PC-3 (cell line): ENCODE measurements at regions not wholly inside any gene's neighbourhood (a gene's known extent, or its start where the extent isn't known, plus 50 kb on each side); places are given as distances from the start of the nearest gene placed in this dataset.
"Not testable (repeated sequence)": the region's sequence is repeated elsewhere in the genome, so short reads cannot be mapped to it uniquely, and the experiment has no call there.

Experiments used
- ATAC-seq: fragments of 200-7000 bp; cut with Tn5 transposase; 2 replicates; pipeline ENCODE4 v1.9.1; 2020; ENCODE audit warnings: mild to moderate bottlenecking, moderate library complexity
- BruUV-seq: library from RNA; stranded (reverse); fragments of 400-500 nt; replicated peaks from 2 replicates; lab custom pipeline; 2021; lab: Mats Ljungman, UMichigan
- CTCF ChIA-PET: fragments of 300-600 bp; sonication (Branson Sonifier 250); formaldehyde crosslinking; loops from one replicate; lab custom pipeline; 2022; ENCODE audit warnings: antibody characterized with exemption; lab: Charles Lee
- POLR2A ChIA-PET: fragments of 300-600 bp; sonication (Branson Sonifier 250); formaldehyde crosslinking; loops from one replicate; lab custom pipeline; 2022; ENCODE audit warnings: antibody characterized with exemption; ENCODE audit not compliant: unreplicated experiment; lab: Charles Lee
- DNase-seq: peaks from one replicate; pipeline ENCODE4 v3.0.0-alpha.2; 2015
- H2AFZ ChIP-seq: fragments of 300-600 bp; sonication (generic); 2 replicates; pipeline ENCODE4 v1.6.0; 2016; ENCODE audit warnings: antibody characterized with exemption, low read length
- H3F3A ChIP-seq: fragments of 300-600 bp; sonication (generic); one replicate; pipeline ENCODE4 v1.6.0; 2017; ENCODE audit warnings: antibody characterized with exemption, low read length, control low read depth, mild to moderate bottlenecking; ENCODE audit not compliant: unreplicated experiment
- H3K27ac ChIP-seq: fragments of 300-600 bp; sonication (generic); 2 replicates; pipeline ENCODE4 v1.5.1; 2016; ENCODE audit warnings: mild to moderate bottlenecking, low read length
- H3K27me3 ChIP-seq: fragments of 300-600 bp; sonication (generic); 2 replicates; pipeline ENCODE4 v1.6.1; 2016; ENCODE audit warnings: low read length, mixed read lengths
- H3K36me3 ChIP-seq: fragments of 300-600 bp; sonication (generic); 2 replicates; pipeline ENCODE4 v1.6.1; 2016; ENCODE audit warnings: low read depth, mixed run types, low read length, mixed read lengths
- H3K4me1 ChIP-seq: fragments of 300-600 bp; sonication (generic); 2 replicates; pipeline ENCODE4 v1.5.1; 2016; ENCODE audit warnings: low read length; ENCODE audit not compliant: insufficient read depth
- H3K4me2 ChIP-seq: fragments of 300-600 bp; sonication (generic); 2 replicates; pipeline ENCODE4 v1.6.0; 2016; ENCODE audit warnings: low read length
- H3K4me3 ChIP-seq: fragments of 300-600 bp; sonication (generic); 2 replicates; pipeline ENCODE4 v1.5.1; 2016; ENCODE audit warnings: mild to moderate bottlenecking, low read length, mixed read lengths
- H3K79me2 ChIP-seq: fragments of 300-600 bp; sonication (generic); 2 replicates; pipeline ENCODE4 v1.6.1; 2017; ENCODE audit warnings: low read length, mixed read lengths
- H3K9ac ChIP-seq: fragments of 300-600 bp; sonication (generic); 2 replicates; pipeline ENCODE4 v1.6.0; 2016; ENCODE audit warnings: mild to moderate bottlenecking, low read length
- H3K9me2 ChIP-seq: fragments of 300-600 bp; sonication (generic); replicated peaks from 2 replicates; pipeline ENCODE4 v1.6.1; 2016; ENCODE audit warnings: mixed run types, low read length, mixed read lengths
- H3K9me3 ChIP-seq: fragments of 300-600 bp; sonication (generic); 2 replicates; pipeline ENCODE4 v1.6.1; 2016; ENCODE audit warnings: low read length, mixed read lengths
- H4K20me1 ChIP-seq: fragments of 300-600 bp; sonication (generic); 2 replicates; pipeline ENCODE4 v1.6.1; 2016; ENCODE audit warnings: low read length, mixed read lengths
- CTCF ChIP-seq: fragments of 300-600 bp; sonication (generic); conservative IDR thresholded peaks from 2 replicates; pipeline ENCODE4 v1.5.1; 2017; ENCODE audit warnings: antibody characterized with exemption, low read depth, mild to moderate bottlenecking, low read length
- EZH2 ChIP-seq: fragments of 300-600 bp; sonication (generic); IDR thresholded peaks from one replicate; pipeline ENCODE4 v1.6.1; 2017; ENCODE audit warnings: antibody characterized with exemption, mild to moderate bottlenecking, low read length; ENCODE audit not compliant: unreplicated experiment
- EZH2phosphoT487 ChIP-seq: fragments of 300-600 bp; sonication (generic); IDR thresholded peaks from 2 replicates; pipeline ENCODE4 v1.6.1; 2018; ENCODE audit warnings: mild to moderate bottlenecking, antibody characterized with exemption, low read length, borderline replicate concordance
- intact Hi-C: fragments of 100-400 bp; cut with micrococcal nuclease; formaldehyde crosslinking; loops from 2 replicates; pipeline ENCODE4 v1.9.0; 2023

DNA sequence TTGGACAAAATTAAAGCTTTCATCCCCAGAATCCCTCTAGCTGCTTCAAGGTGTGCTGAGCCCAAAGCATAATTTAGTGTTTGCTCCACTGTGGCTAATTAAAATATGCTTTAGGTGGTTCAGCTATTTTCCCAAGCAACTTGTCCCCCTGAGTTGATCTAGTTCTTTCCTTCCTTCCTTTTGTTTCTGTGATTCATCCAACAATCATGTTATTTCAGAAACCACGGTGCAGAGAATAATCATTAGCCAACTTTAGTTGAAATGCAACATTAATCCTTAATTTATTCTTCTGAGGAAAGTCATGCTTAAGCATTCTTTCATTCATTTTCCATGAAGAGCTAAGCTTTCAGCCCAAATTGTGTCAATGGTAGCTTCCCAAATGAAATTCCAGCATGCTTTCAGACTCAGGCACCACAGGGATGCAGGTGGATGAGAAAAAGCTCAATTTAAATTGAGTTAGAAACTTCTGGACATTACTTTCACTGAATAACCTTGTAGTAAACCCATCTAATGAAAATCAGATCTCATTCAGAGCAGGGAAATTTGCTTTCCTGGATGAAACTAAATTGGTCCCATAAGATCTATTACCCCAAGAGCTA lies 209.0 kb upstream of the NT5E start:
- ChIA-PET POLR2A (no interaction called here), CTCF (no interaction called here)
- no peaks in the 10 kb centered on the region for H3K79me2 ChIP-seq
- no peaks in the 10 kb centered on the region for H3F3A ChIP-seq
- H4K20me1 ChIP-seq, result no peaks in the 10 kb centered on the region
- H3K27me3 ChIP-seq, result no peaks in the 10 kb centered on the region
- H3K36me3 ChIP-seq, result no peaks in the 10 kb centered on the region
- BruUV-seq, result no TSS peak
- H3K9me3 ChIP-seq, result no peaks in the 10 kb centered on the region
- DNase-seq, result no peak
- intact Hi-C loops, result no loop called here
- H3K4me3 ChIP-seq, result no peak overlapping the region
- H3K27ac ChIP-seq, result no peak overlapping the region
- H3K4me2 ChIP-seq, result no peak overlapping the region
- no peaks in the 10 kb centered on the region for H3K9me2 ChIP-seq
- no peak overlapping the region for H3K9ac ChIP-seq
- no peak for ATAC-seq
- no peak overlapping the region for H2AFZ ChIP-seq
- TF ChIP-seq EZH2 (no peak), EZH2phosphoT487 (no peak), CTCF (no peak)
- H3K4me1 ChIP-seq, result peaks cover 16% of the 10 kb centered on the region; the same call in 1 of the 2 replicates

DNA sequence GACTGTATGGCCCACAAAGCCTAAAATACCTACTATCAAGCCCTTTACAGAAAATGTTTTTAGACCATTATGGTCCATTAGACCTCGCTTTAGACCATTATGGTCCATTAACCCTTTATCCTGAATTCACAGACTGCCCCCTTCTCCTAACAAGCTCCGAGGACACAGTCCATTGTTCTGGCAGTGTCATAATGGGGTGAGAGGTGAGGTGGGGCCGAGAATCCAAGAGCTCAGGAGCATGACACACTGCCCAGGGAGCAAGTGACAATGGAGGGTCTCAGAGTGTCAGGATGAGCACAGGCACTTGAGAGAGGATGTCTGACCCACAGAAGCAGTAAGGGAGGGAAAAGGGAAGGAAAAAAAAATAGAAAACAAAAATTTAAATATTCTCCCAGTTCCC lies 212.4 kb upstream of the NT5E start:
- Histone ChIP-seq H3K27ac (no peak overlapping the region), H4K20me1 (no peaks in the 10 kb centered on the region), H3K36me3 (no peaks in the 10 kb centered on the region), H3K4me2 (no peak overlapping the region), H3K4me3 (no peak overlapping the region), H3K9me3 (no peaks in the 10 kb centered on the region), H3K79me2 (no peaks in the 10 kb centered on the region), H3F3A (no peaks in the 10 kb centered on the region), H3K9me2 (no peaks in the 10 kb centered on the region), H2AFZ (no peak overlapping the region), H3K9ac (no peak overlapping the region), H3K4me1 (peaks cover 16% of the 10 kb centered on the region; the same call in 1 of the 2 replicates), H3K27me3 (no peaks in the 10 kb centered on the region)
- ATAC-seq (no peak), DNase-seq (no peak)
- TF ChIP-seq EZH2phosphoT487 (no peak), CTCF (no peak), EZH2 (no peak)
- ChIA-PET POLR2A (no interaction called here), CTCF (no interaction called here)
- intact Hi-C loops, result no loop called here
- BruUV-seq, result no TSS peak

- no peaks in the 10 kb centered on the region for H3K9me3 ChIP-seq
- no TSS peak for BruUV-seq
- CTCF ChIA-PET, result no interaction called here
- intact Hi-C loops, result no loop called here
- H3K9ac ChIP-seq, result no peak overlapping the region
- peaks cover 16% of the 10 kb centered on the region; the same call in 1 of the 2 replicates for H3K4me1 ChIP-seq
- POLR2A ChIA-PET, result no interaction called here
- TF ChIP-seq EZH2phosphoT487, result no peak
- TF ChIP-seq CTCF, result no peak
- no peak for TF ChIP-seq EZH2
- no peaks in the 10 kb centered on the region for H3K79me2 ChIP-seq
- H4K20me1 ChIP-seq, result no peaks in the 10 kb centered on the region
- no peak overlapping the region for H3K4me3 ChIP-seq
- no peak overlapping the region for H2AFZ ChIP-seq
- no peaks in the 10 kb centered on the region for H3K36me3 ChIP-seq
- no peak overlapping the region for H3K27ac ChIP-seq
- DNase-seq (peak; percentile 67), ATAC-seq (peak; percentile 78)
- H3K27me3 ChIP-seq, result no peaks in the 10 kb centered on the region
- no peaks in the 10 kb centered on the region for H3F3A ChIP-seq
- H3K4me2 ChIP-seq, result no peak overlapping the region
- no peaks in the 10 kb centered on the region for H3K9me2 ChIP-seq
These were observed 213.2 kb upstream of the NT5E start for GRCh38 chr6:85236636-85237035.

DNA sequence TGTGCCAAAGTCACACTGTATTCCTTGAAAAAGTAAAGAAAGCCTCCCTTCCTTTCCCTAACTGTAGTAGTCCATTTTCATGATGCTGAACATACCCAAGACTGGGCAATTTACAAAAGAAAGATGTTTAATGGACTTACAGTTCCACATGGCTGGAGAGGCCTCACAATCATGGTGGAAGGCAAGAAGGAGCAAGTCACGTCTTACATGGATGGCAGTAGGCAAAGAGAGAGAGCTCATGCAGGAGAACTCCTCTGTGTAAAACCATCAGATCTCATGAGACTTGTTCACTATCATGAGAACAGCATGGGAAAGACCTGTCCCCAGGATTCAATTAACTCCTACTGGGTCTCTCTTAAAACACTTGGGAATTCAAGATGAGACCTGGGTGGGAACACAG lies 222.5 kb upstream of the NT5E start:
- not testable (repeated sequence) for ATAC-seq

More for the DNA sequence above, 222.5 kb upstream of the NT5E start:
- CTCF ChIA-PET, result interaction anchor here (0.6 kb wide), 1 partner anchor 244 kb away, joined by 3 read pairs; no protein-coding TSS in a partner anchor
- H2AFZ ChIP-seq, DNase-seq, H3F3A ChIP-seq, H3K9ac ChIP-seq, intact Hi-C loops, H4K20me1 ChIP-seq, H3K4me2 ChIP-seq, H3K36me3 ChIP-seq, H3K27me3 ChIP-seq, H3K9me2 ChIP-seq, H3K4me1 ChIP-seq, H3K27ac ChIP-seq, H3K9me3 ChIP-seq, POLR2A ChIA-PET, BruUV-seq, H3K4me3 ChIP-seq, H3K79me2 ChIP-seq: not testable (repeated sequence)
